GM12878 (cell line): ENCODE measurements at regions not wholly inside any gene's neighbourhood (a gene's known extent, or its start where the extent isn't known, plus 50 kb on each side); places are given as distances from the start of the nearest gene placed in this dataset.

Source experiments
- ATAC-seq: fragments of 200-7000 bp; cut with Tn5 transposase; 3 replicates; pipeline ENCODE4 v1.9.1; 2020; ENCODE audit warnings: mild to moderate bottlenecking, moderate library complexity
- BruUV-seq: library from RNA; stranded (reverse); fragments of 400-500 nt; replicated peaks from 2 replicates; lab custom pipeline; 2021; lab: Mats Ljungman, UMichigan
- CTCF ChIA-PET: fragments of 300-600 bp; sonication (Branson Sonifier 250); formaldehyde crosslinking; extraction: SDS; loops from one replicate; lab custom pipeline; 2021; ENCODE audit warnings: inconsistent platforms; lab: Yijun Ruan, JAX
- POLR2A ChIA-PET: fragments of 350-600 bp; formaldehyde crosslinking; extraction: SDS; loops from one replicate; lab custom pipeline; 2021; ENCODE audit warnings: inconsistent platforms; lab: Charles Lee
- RAD21 ChIA-PET: fragments of 300-600 bp; sonication (Branson Sonifier 250); formaldehyde crosslinking; loops from one replicate; lab custom pipeline; 2023; ENCODE audit warnings: antibody characterized with exemption; ENCODE audit not compliant: unreplicated experiment; lab: Charles Lee
- SMC1A ChIA-PET: fragments of 300-600 bp; sonication (Branson Sonifier 250); formaldehyde crosslinking; loops from one replicate; lab custom pipeline; 2023; ENCODE audit not compliant: unreplicated experiment, uncharacterized antibody; lab: Charles Lee
- DNase-seq: peaks from one replicate; pipeline ENCODE4 v3.0.0-alpha.2; 2011; ENCODE audit warnings: low read depth, low spot score
- FAIRE-seq: peaks from 3 replicates; lab custom pipeline; 2011; peaks lifted over from hg19 to GRCh38; lab: Jason Lieb, UNC
- H2AFZ ChIP-seq: 2 replicates; pipeline ENCODE4 v1.6.0; 2011; ENCODE audit warnings: low read depth, low read length, control low read depth; ENCODE audit not compliant: control insufficient read depth
- H3K27ac ChIP-seq: 2 replicates; pipeline ENCODE4 v1.5.1; 2011; ENCODE audit warnings: control low read depth; ENCODE audit not compliant: control insufficient read depth, insufficient read depth
- H3K27me3 ChIP-seq, 2 experiments: replicated peaks in 1 of 2; 2 replicates each; pipeline versions ENCODE4 v1.6.0 to v1.6.1; 2011; ENCODE audit warnings: low read length in 1 of 2; ENCODE audit not compliant: control insufficient read depth in 2 of 2, insufficient read depth in 2 of 2
- H3K36me3 ChIP-seq, 2 experiments: 2 replicates each; pipeline ENCODE4 v1.5.1; 2011; ENCODE audit warnings: low read length in 1 of 2; ENCODE audit not compliant: control insufficient read depth in 2 of 2, insufficient read depth in 2 of 2
- H3K4me1 ChIP-seq: 2 replicates; pipeline ENCODE4 v1.6.1; 2011; ENCODE audit warnings: mild to moderate bottlenecking, low read length, moderate library complexity, mixed read lengths; ENCODE audit not compliant: control insufficient read depth, insufficient read depth
- H3K4me2 ChIP-seq: 2 replicates; pipeline ENCODE4 v1.6.0; 2011; ENCODE audit warnings: control low read depth; ENCODE audit not compliant: control insufficient read depth, insufficient read depth
- H3K4me3 ChIP-seq: fragments of 200-600 bp; sonication (generic); 2 replicates; pipeline ENCODE4 v1.5.1; 2016
- H3K79me2 ChIP-seq: 2 replicates; pipeline ENCODE4 v1.6.0; 2011; ENCODE audit warnings: low read length; ENCODE audit not compliant: control insufficient read depth, insufficient read depth
- H3K9ac ChIP-seq: 2 replicates; pipeline ENCODE4 v1.8.0; 2011; ENCODE audit warnings: low read length, control low read depth, mixed read lengths; ENCODE audit not compliant: control insufficient read depth, insufficient read depth
- H3K9me3 ChIP-seq: replicated peaks from 3 replicates; pipeline ENCODE4 v1.5.1; 2011; ENCODE audit warnings: mild to moderate bottlenecking, low read length; ENCODE audit not compliant: control insufficient read depth, insufficient read depth
- H4K20me1 ChIP-seq: 2 replicates; pipeline ENCODE4 v1.6.0; 2011; ENCODE audit not compliant: control insufficient read depth, insufficient read depth
- ASH2L ChIP-seq: fragments of 300-600, 200-600 bp; sonication (generic); IDR thresholded peaks from 2 replicates; pipeline ENCODE4 v1.6.1; 2017; ENCODE audit warnings: low read depth, mild to moderate bottlenecking, borderline replicate concordance
- DPF2 ChIP-seq: fragments of 450-650 bp; IDR thresholded peaks from 2 replicates; pipeline ENCODE4 v1.6.1; 2017; ENCODE audit warnings: mild to moderate bottlenecking
- ETV6 ChIP-seq, 2 experiments: fragments of 450-650 bp in 1 of 2; IDR thresholded peaks in 1 of 2; conservative IDR thresholded peaks in 1 of 2; 2 replicates each; pipeline ENCODE4 v1.6.1; 2014; ENCODE audit warnings: antibody characterized with exemption in 1 of 2, borderline replicate concordance in 1 of 2, low read depth in 1 of 2, mild to moderate bottlenecking in 1 of 2, moderate library complexity in 1 of 2
- GABPA ChIP-seq: IDR thresholded peaks from 2 replicates; pipeline ENCODE4 v1.6.1; 2014; ENCODE audit warnings: antibody characterized with exemption, low read depth, mild to moderate bottlenecking, inconsistent platforms
- IRF4 ChIP-seq: IDR thresholded peaks from 2 replicates; pipeline ENCODE4 v1.6.1; 2011; ENCODE audit warnings: low read depth, low read length
- MLLT1 ChIP-seq: fragments of 450-650 bp; IDR thresholded peaks from 2 replicates; pipeline ENCODE4 v1.6.1; 2016; ENCODE audit warnings: mild to moderate bottlenecking
- MTA3 ChIP-seq: IDR thresholded peaks from 2 replicates; pipeline ENCODE4 v1.6.1; 2012; ENCODE audit warnings: low read length, inconsistent platforms, borderline replicate concordance
- NFXL1 ChIP-seq: fragments of 450-650 bp; IDR thresholded peaks from 2 replicates; pipeline ENCODE4 v1.6.1; 2017; ENCODE audit warnings: antibody characterized with exemption, mild to moderate bottlenecking, borderline replicate concordance
- POLR2AphosphoS2 ChIP-seq: IDR thresholded peaks from 2 replicates; pipeline ENCODE4 v1.6.1; 2011; ENCODE audit warnings: low read depth, mild to moderate bottlenecking, low read length, improper control_type of control experiment, moderate library complexity
- RELB ChIP-seq: fragments of 450-650 bp; IDR thresholded peaks from 2 replicates; pipeline ENCODE4 v1.6.1; 2017; ENCODE audit warnings: low read depth, mild to moderate bottlenecking, moderate library complexity
- RUNX3 ChIP-seq: IDR thresholded peaks from 2 replicates; pipeline ENCODE4 v1.6.1; 2012; ENCODE audit warnings: low read length, inconsistent platforms
- SKIL ChIP-seq: fragments of 450-650 bp; IDR thresholded peaks from 2 replicates; pipeline ENCODE4 v1.6.1; 2017; ENCODE audit warnings: mild to moderate bottlenecking, low read depth, inconsistent platforms; ENCODE audit not compliant: poor library complexity, severe bottlenecking
- SREBF2 ChIP-seq: IDR thresholded peaks from 2 replicates; pipeline ENCODE4 v1.6.1; 2012; ENCODE audit warnings: mild to moderate bottlenecking, low read length
- SRF ChIP-seq, 2 experiments: IDR thresholded peaks; 2 replicates each; pipeline ENCODE4 v1.6.1; 2011; ENCODE audit warnings: low read depth in 2 of 2, low read length in 2 of 2, mild to moderate bottlenecking in 1 of 2, moderate library complexity in 1 of 2
- TBL1XR1 ChIP-seq: IDR thresholded peaks from 2 replicates; pipeline ENCODE4 v1.6.1; 2012; ENCODE audit warnings: low read depth, low read length, improper control_type of control experiment
- USF1 ChIP-seq: IDR thresholded peaks from 2 replicates; pipeline ENCODE4 v1.6.1; 2011; ENCODE audit warnings: borderline replicate concordance, low read depth, mild to moderate bottlenecking, moderate library complexity, mixed read lengths, low read length; ENCODE audit not compliant: insufficient read depth; ENCODE audit errors: extremely low read length
- in situ Hi-C: fragments of 300-500 bp; cut with MboI; formaldehyde crosslinking; loops from 9 replicates; pipeline ENCODE4 v1.14.3; 2018; ENCODE audit warnings: mixed read lengths
- intact Hi-C: fragments of 100-400 bp; cut with micrococcal nuclease; formaldehyde crosslinking; loops from one replicate; pipeline ENCODE4 v1.14.2; 2022; ENCODE audit not compliant: unreplicated experiment

GRCh38 chr20:52087471-52087870 is 104.1 kb downstream of the ZFP64 start:
- Histone ChIP-seq H4K20me1 (no peaks in the 10 kb centered on the region), H3K27ac (no peak overlapping the region), H3K36me3 (peaks cover 0 to 3% of the 10 kb centered on the region in 2 experiments; a peak in 1 of 4 replicates), H3K9ac (no peak overlapping the region), H3K27me3 (no peaks in the 10 kb centered on the region), H2AFZ (no peak overlapping the region), H3K4me3 (no peak overlapping the region), H3K4me2 (no peak overlapping the region), H3K4me1 (no peaks in the 10 kb centered on the region), H3K9me3 (no peaks in the 10 kb centered on the region; the same call in 1 of the 3 replicates), H3K79me2 (no peaks in the 10 kb centered on the region)
- intact Hi-C loops (no loop called here), in situ Hi-C loops (no loop called here)
- ChIA-PET POLR2A (no interaction called here), SMC1A (no interaction called here), RAD21 (no interaction called here), CTCF (no interaction called here)
- no peak for ATAC-seq
- DNase-seq: no peak
- BruUV-seq: no TSS peak
- FAIRE-seq: no peak
- TF ChIP-seq GABPA (no peak), RUNX3 (no peak), SRF (IDR thresholded peaks at IDR 0.05; ENCODE audit: low read depth in 2 of 2, low read length in 2 of 2) (no peak), SREBF2 (no peak), USF1 (no peak), ETV6 (conservative IDR thresholded peaks at IDR 0.05 in 1 of 2, IDR thresholded peaks at IDR 0.05 in 1 of 2; ENCODE audit: borderline replicate concordance in 1 of 2, low read depth in 1 of 2) (no peak), NFXL1 (no peak), MTA3 (no peak), POLR2AphosphoS2 (no peak), ASH2L (no peak), RELB (no peak), MLLT1 (no peak), IRF4 (no peak), DPF2 (no peak), TBL1XR1 (no peak), SKIL (no peak)
